Thoracic aorta (tissue), 2 donors: ENCODE measurements at regions not wholly inside any gene's neighbourhood (a gene's known extent, or its start where the extent isn't known, plus 50 kb on each side); places are given as distances from the start of the nearest gene placed in this dataset.

ENCODE experiments used
- ATAC-seq: fragments of 150-250 bp; one replicate; pipeline ENCODE4 v1.8.0; 2017; ENCODE audit warnings: low read depth; ENCODE audit not compliant: insufficient number of reproducible peaks, low FRiP score
- DNase-seq: peaks from one replicate; pipeline ENCODE4 v3.0.0-alpha.2; 2020; ENCODE audit warnings: low spot score
- H3K27ac ChIP-seq, 2 donors: fragments of 200-600 bp; sonication (generic); 1 replicate in 1 of 2; 2 replicates in 1 of 2; pipeline ENCODE4 v1.5.1; 2016; ENCODE audit warnings: mild to moderate bottlenecking in 2 of 2, moderate library complexity in 2 of 2
- H3K27me3 ChIP-seq: fragments of 200-600 bp; sonication (generic); replicated peaks from 2 replicates; pipeline ENCODE4 v1.6.0; 2016; ENCODE audit warnings: mild to moderate bottlenecking; ENCODE audit not compliant: insufficient read depth
- H3K36me3 ChIP-seq: fragments of 200-600 bp; sonication (generic); one replicate; pipeline ENCODE4 v1.5.1; 2016
- H3K4me1 ChIP-seq, 2 donors: fragments of 200-600 bp; sonication (generic); 1 replicate in 1 of 2; 2 replicates in 1 of 2; pipeline versions ENCODE4 v1.5.1 to v1.6.0; 2016; ENCODE audit warnings: low read depth in 2 of 2, mild to moderate bottlenecking in 1 of 2; ENCODE audit not compliant: control insufficient read depth in 1 of 2
- H3K4me3 ChIP-seq: fragments of 200-600 bp; sonication (generic); 2 replicates; pipeline ENCODE4 v1.5.1; 2016; ENCODE audit warnings: mild to moderate bottlenecking
- H3K9me3 ChIP-seq: fragments of 200-600 bp; sonication (generic); 2 replicates; pipeline ENCODE4 v1.5.1; 2016
- TF ChIP-seq, protein P1 (sequence below): fragments of 200-600 bp; sonication (generic); IDR thresholded peaks from one replicate; pipeline ENCODE4 v1.5.1; 2019; ENCODE audit warnings: antibody characterized with exemption

DNA sequence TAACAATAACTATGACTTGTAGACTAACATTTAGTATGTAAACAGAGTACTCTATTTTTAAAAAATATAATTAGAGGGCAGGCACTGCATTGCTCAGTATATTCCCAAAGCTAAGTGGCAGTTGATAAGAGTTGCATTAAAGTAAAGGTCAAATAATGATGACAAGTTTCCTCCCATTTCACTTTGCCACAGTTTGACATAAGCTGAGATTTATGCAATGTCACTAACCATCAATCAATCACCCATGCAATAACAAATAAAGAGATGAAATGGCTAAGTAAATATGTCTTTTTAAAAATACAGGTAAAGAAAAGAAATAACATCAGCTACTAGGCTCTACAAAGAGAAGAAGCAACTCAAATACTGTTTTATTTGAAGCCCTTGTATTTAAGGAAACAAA, 673.4 kb downstream of the PCDH18 start:
- H3K27me3 ChIP-seq: no peaks in the 10 kb centered on the region
- H3K4me1 ChIP-seq: peaks cover 0 to 1% of the 10 kb centered on the region in 2 donors
- H3K9me3 ChIP-seq: no peaks in the 10 kb centered on the region
- no peak for ATAC-seq
- H3K4me3 ChIP-seq: no peak overlapping the region
- H3K36me3 ChIP-seq: no peaks in the 10 kb centered on the region
- H3K27ac ChIP-seq: no peak overlapping the region
- TF ChIP-seq, protein P1, sequence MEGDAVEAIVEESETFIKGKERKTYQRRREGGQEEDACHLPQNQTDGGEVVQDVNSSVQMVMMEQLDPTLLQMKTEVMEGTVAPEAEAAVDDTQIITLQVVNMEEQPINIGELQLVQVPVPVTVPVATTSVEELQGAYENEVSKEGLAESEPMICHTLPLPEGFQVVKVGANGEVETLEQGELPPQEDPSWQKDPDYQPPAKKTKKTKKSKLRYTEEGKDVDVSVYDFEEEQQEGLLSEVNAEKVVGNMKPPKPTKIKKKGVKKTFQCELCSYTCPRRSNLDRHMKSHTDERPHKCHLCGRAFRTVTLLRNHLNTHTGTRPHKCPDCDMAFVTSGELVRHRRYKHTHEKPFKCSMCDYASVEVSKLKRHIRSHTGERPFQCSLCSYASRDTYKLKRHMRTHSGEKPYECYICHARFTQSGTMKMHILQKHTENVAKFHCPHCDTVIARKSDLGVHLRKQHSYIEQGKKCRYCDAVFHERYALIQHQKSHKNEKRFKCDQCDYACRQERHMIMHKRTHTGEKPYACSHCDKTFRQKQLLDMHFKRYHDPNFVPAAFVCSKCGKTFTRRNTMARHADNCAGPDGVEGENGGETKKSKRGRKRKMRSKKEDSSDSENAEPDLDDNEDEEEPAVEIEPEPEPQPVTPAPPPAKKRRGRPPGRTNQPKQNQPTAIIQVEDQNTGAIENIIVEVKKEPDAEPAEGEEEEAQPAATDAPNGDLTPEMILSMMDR: no peak
- no peak for DNase-seq

- Histone ChIP-seq H3K4me3 (no peak overlapping the region), H3K4me1 (peaks cover 0 to 3% of the 10 kb centered on the region in 2 donors), H3K9me3 (no peaks in the 10 kb centered on the region), H3K27ac (no peak overlapping the region), H3K36me3 (no peaks in the 10 kb centered on the region), H3K27me3 (no peaks in the 10 kb centered on the region)
- ATAC-seq: no peak
- TF ChIP-seq, protein P1: no peak
- DNase-seq: no peak
Observed at GRCh38 chr4:136855886-136856285, 676.4 kb downstream of the PCDH18 start.

- TF ChIP-seq, protein P1: no peak
- Histone ChIP-seq H3K27me3 (no peaks in the 10 kb centered on the region), H3K36me3 (no peaks in the 10 kb centered on the region), H3K4me3 (no peak overlapping the region), H3K9me3 (no peaks in the 10 kb centered on the region), H3K27ac (no peak overlapping the region), H3K4me1 (peaks cover 0 to 4% of the 10 kb centered on the region in 2 donors)
- no peak for DNase-seq
- ATAC-seq: no peak
Observed at GRCh38 chr4:136850446-136850845, 681.8 kb downstream of the PCDH18 start.

- ATAC-seq (no peak), DNase-seq (no peak)
- H3K9me3 ChIP-seq: no peaks in the 10 kb centered on the region
- TF ChIP-seq, protein P1: no peak
- no peaks in the 10 kb centered on the region for H3K36me3 ChIP-seq
- peaks cover 0 to 4% of the 10 kb centered on the region in 2 donors for H3K4me1 ChIP-seq
- H3K27me3 ChIP-seq: no peaks in the 10 kb centered on the region
- no peak overlapping the region for H3K27ac ChIP-seq
- H3K4me3 ChIP-seq: no peak overlapping the region
Observed at GRCh38 chr4:136847881-136848621, 684.2 kb downstream of the PCDH18 start.

- Histone ChIP-seq H3K9me3 (no peaks in the 10 kb centered on the region), H3K36me3 (no peaks in the 10 kb centered on the region), H3K4me3 (no peak overlapping the region), H3K4me1 (no peaks in the 10 kb centered on the region), H3K27me3 (no peaks in the 10 kb centered on the region), H3K27ac (no peak overlapping the region)
- TF ChIP-seq, protein P1: no peak
- ATAC-seq (no peak), DNase-seq (no peak)
Observed at GRCh38 chr4:136841526-136841925, 690.8 kb downstream of the PCDH18 start.
